Gastroesophageal sphincter (tissue), 4 donors: ENCODE measurements at regions not wholly inside any gene's neighbourhood (a gene's known extent, or its start where the extent isn't known, plus 50 kb on each side); places are given as distances from the start of the nearest gene placed in this dataset.
"Not testable (repeated sequence)": the region's sequence is repeated elsewhere in the genome, so short reads cannot be mapped to it uniquely, and the experiment has no call there.

ENCODE experiments used
- ATAC-seq: fragments of 150-250 bp; one replicate; pipeline ENCODE4 v1.9.1; 2016; ENCODE audit warnings: mild to moderate bottlenecking, moderate library complexity
- H3K27ac ChIP-seq, 4 donors: fragments of 200-600 bp; sonication (generic) in 3 of 4; 1 replicate in 3 of 4; 2 replicates in 1 of 4; pipeline ENCODE4 v1.5.1; 2016 to 2019
- H3K27me3 ChIP-seq: fragments of 200-600 bp; sonication (generic); one replicate; pipeline ENCODE4 v1.5.1; 2019
- H3K36me3 ChIP-seq, 2 donors: fragments of 200-600 bp; sonication (generic); one replicate each; pipeline ENCODE4 v1.5.1; 2019; ENCODE audit warnings: control low read depth in 1 of 2
- H3K4me1 ChIP-seq, 3 donors: fragments of 200-600 bp; sonication (generic); 1 replicate in 2 of 3; 2 replicates in 1 of 3; pipeline ENCODE4 v1.5.1; 2016 to 2019; ENCODE audit warnings: control low read depth in 2 of 3
- H3K4me3 ChIP-seq, 2 donors: fragments of 200-600 bp; sonication (generic); one replicate each; pipeline ENCODE4 v1.5.1; 2019; ENCODE audit warnings: mild to moderate bottlenecking in 1 of 2, moderate library complexity in 1 of 2
- H3K9me3 ChIP-seq, 3 donors: fragments of 200-600 bp; sonication (generic); one replicate each; pipeline ENCODE4 v1.5.1; 2017 to 2019; ENCODE audit warnings: control low read depth in 2 of 3
- EP300 ChIP-seq: sonication (generic); formaldehyde crosslinking; IDR thresholded peaks from one replicate; pipeline ENCODE4 v1.6.1; 2017; ENCODE audit warnings: antibody characterized with exemption, mild to moderate bottlenecking
- POLR2A ChIP-seq, 2 donors: fragments of 450-650 bp; IDR thresholded peaks; one replicate each; pipeline ENCODE4 v1.6.1; 2017; ENCODE audit warnings: antibody characterized with exemption in 2 of 2, mild to moderate bottlenecking in 2 of 2, moderate library complexity in 1 of 2
- POLR2AphosphoS5 ChIP-seq: sonication (generic); formaldehyde crosslinking; IDR thresholded peaks from one replicate; pipeline ENCODE4 v1.6.1; 2017; ENCODE audit warnings: antibody characterized with exemption
- WGBS, 2 donors: methylation state at CpG; one replicate each; pipeline ENCODE4 v1.1.5; 2018; ENCODE audit warnings: low coverage in 1 of 2; 5-methylcytosine and 5-hydroxymethylcytosine counted together
- TF ChIP-seq, protein P1 (sequence below), 4 experiments: fragments of 200-600 bp in 2 of 4; fragments of 450-650 bp in 2 of 4; sonication (generic) in 1 of 4; IDR thresholded peaks; one replicate each; pipeline ENCODE4 v1.5.1; 2017 to 2019; ENCODE audit warnings: antibody characterized with exemption in 4 of 4, mild to moderate bottlenecking in 2 of 4, moderate library complexity in 2 of 4

DNA sequence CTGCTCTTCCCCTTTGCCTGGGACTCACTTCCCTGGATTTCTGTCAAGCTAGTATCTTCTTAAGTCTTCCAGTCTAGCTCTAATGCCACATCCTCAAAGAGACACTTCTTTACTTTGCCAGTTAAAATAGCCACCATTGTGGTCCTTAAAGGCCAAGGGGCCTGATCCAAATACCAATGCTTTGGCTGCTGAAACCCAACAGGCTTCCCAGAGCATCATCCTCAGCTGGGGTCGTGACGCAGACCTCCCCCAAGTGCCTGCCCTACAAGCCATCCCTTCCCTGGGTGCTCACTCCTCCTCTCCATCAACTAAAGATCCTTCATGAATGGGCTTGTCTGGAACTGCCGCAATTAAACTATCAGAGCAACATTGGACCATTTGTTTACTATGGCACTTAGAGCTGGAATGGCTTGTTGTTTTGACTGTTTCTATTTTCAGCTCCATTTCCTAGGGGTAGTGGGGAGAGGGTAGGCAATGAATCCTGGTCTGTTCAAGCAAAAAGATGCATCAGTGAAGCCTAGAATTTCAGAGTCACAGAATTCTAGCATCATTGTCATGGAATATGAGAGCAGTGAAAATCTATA, 79.6 kb upstream of the SIRPA start:
- Histone ChIP-seq H3K27ac (peak overlapping the region in 3 of 4 donors; percentile 57 to 65 (median 64)), H3K4me1 (peaks cover 0 to 67% (median 49%) of the 10 kb centered on the region in 3 donors), H3K9me3 (no peaks in the 10 kb centered on the region), H3K4me3 (no peak overlapping the region), H3K27me3 (no peaks in the 10 kb centered on the region), H3K36me3 (no peaks in the 10 kb centered on the region)
- no peak for ATAC-seq
- no peak for TF ChIP-seq POLR2AphosphoS5
- TF ChIP-seq, protein P1, sequence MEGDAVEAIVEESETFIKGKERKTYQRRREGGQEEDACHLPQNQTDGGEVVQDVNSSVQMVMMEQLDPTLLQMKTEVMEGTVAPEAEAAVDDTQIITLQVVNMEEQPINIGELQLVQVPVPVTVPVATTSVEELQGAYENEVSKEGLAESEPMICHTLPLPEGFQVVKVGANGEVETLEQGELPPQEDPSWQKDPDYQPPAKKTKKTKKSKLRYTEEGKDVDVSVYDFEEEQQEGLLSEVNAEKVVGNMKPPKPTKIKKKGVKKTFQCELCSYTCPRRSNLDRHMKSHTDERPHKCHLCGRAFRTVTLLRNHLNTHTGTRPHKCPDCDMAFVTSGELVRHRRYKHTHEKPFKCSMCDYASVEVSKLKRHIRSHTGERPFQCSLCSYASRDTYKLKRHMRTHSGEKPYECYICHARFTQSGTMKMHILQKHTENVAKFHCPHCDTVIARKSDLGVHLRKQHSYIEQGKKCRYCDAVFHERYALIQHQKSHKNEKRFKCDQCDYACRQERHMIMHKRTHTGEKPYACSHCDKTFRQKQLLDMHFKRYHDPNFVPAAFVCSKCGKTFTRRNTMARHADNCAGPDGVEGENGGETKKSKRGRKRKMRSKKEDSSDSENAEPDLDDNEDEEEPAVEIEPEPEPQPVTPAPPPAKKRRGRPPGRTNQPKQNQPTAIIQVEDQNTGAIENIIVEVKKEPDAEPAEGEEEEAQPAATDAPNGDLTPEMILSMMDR (IDR thresholded peaks at IDR 0.05) = no peak
- no peak for TF ChIP-seq EP300
- TF ChIP-seq POLR2A (IDR thresholded peaks at IDR 0.05) = no peak
- WGBS, 2 donors = 83% methylated on average over 3 of the region's 3 CpGs

GRCh38 chr20:1814861-1815260, 80.3 kb upstream of the SIRPA start:
- not testable (repeated sequence) for ATAC-seq, H3K4me3 ChIP-seq, H3K27me3 ChIP-seq, H3K36me3 ChIP-seq, H3K9me3 ChIP-seq
- WGBS, 2 donors = 88 to 94% methylated on average over 1 of the region's 1 CpG
- H3K4me1 ChIP-seq = peaks cover 0 to 73% (median 49%) of the 10 kb centered on the region in 3 donors
- H3K27ac ChIP-seq = peak overlapping the region in 1 of 4 donors; percentile 75

- WGBS, 2 donors = 83 to 92% methylated on average over 10 to 12 of the region's 13 CpGs
- no peak overlapping the region for H3K4me3 ChIP-seq
- H3K9me3 ChIP-seq = no peaks in the 10 kb centered on the region
- TF ChIP-seq EP300 (no peak), POLR2A (IDR thresholded peaks at IDR 0.05) (no peak)
- no peaks in the 10 kb centered on the region for H3K27me3 ChIP-seq
- no peak for ATAC-seq
- H3K36me3 ChIP-seq = no peaks in the 10 kb centered on the region
- peak overlapping the region in 3 of 4 donors; percentile 58 to 75 (median 71) for H3K27ac ChIP-seq
- peaks cover 0 to 73% (median 49%) of the 10 kb centered on the region in 3 donors for H3K4me1 ChIP-seq
Observed at GRCh38 chr20:1813674-1814635, 81.3 kb upstream of the SIRPA start.

DNA sequence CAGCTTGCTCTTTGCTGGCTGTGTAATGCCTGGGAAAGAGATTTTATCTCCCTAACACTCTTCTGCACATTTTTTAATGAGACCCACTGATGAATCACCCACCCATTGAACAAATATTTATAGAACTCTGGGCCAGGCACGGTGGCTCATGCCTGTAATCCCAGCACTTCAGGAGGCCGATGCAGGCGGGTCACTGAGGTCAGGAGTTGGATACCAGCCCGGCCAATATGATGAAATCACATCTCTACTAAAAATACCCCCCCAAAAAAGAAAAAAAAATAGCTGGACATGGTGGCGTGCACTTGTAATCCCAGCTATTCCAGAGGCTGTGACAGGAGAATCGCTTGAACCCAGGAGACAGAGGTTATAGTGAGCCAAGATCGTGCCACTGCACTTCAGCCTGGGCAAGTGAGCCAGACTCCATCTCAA, 82.1 kb upstream of the SIRPA start:
- Histone ChIP-seq H3K9me3 (no peaks in the 10 kb centered on the region), H3K4me1 (peaks cover 0 to 73% (median 49%) of the 10 kb centered on the region in 3 donors), H3K27me3 (no peaks in the 10 kb centered on the region), H3K36me3 (no peaks in the 10 kb centered on the region), H3K27ac (peak overlapping the region in 3 of 4 donors; percentile 58 to 75 (median 71)), H3K4me3 (no peak overlapping the region)
- TF ChIP-seq EP300 (no peak), POLR2AphosphoS5 (peak; percentile 70)
- TF ChIP-seq, protein P1 (IDR thresholded peaks at IDR 0.05) = no peak
- 6 to 27% methylated on average over 4 to 7 of the region's 7 CpGs for WGBS, 2 donors
- peak; percentile 76 for ATAC-seq

- Histone ChIP-seq H3K36me3 (no peaks in the 10 kb centered on the region), H3K27me3 (no peaks in the 10 kb centered on the region), H3K4me1 (peaks cover 0 to 60% (median 37%) of the 10 kb centered on the region in 3 donors), H3K4me3 (no peak overlapping the region), H3K9me3 (no peaks in the 10 kb centered on the region), H3K27ac (peak overlapping the region in 3 of 4 donors; percentile 58 to 75 (median 71))
- WGBS, 2 donors = 70 to 79% methylated on average over 2 to 3 of the region's 5 CpGs
- no peak for ATAC-seq
- TF ChIP-seq POLR2A (IDR thresholded peaks at IDR 0.05) = no peak
Observed at GRCh38 chr20:1811621-1812498, 83.3 kb upstream of the SIRPA start.
